GM18951 (cell line): ENCODE measurements at regions not wholly inside any gene's neighbourhood (a gene's known extent, or its start where the extent isn't known, plus 50 kb on each side); places are given as distances from the start of the nearest gene placed in this dataset.

Experiments used
- POLR2A ChIP-seq: IDR thresholded peaks from 4 replicates; pipeline ENCODE4 v1.6.1; 2011; ENCODE audit warnings: mild to moderate bottlenecking; ENCODE audit not compliant: insufficient read length, insufficient read depth; ENCODE audit errors: extremely low read depth
- in situ Hi-C: fragments of 300-500 bp; cut with MboI; formaldehyde crosslinking; loops from one replicate; pipeline ENCODE4 v1.12.0; 2022; ENCODE audit warnings: low sequenced_read_pairs, mixed read lengths, inconsistent platforms; ENCODE audit not compliant: unreplicated experiment

- in situ Hi-C loops = no loop called here
- TF ChIP-seq POLR2A = no peak
Observed at GRCh38 chr12:100717733-100718067, 76.9 kb upstream of the ANO4 start.

- TF ChIP-seq POLR2A = no peak
- in situ Hi-C loops = no loop called here
Observed at GRCh38 chr12:100718187-100718586, 76.4 kb upstream of the ANO4 start.

DNA sequence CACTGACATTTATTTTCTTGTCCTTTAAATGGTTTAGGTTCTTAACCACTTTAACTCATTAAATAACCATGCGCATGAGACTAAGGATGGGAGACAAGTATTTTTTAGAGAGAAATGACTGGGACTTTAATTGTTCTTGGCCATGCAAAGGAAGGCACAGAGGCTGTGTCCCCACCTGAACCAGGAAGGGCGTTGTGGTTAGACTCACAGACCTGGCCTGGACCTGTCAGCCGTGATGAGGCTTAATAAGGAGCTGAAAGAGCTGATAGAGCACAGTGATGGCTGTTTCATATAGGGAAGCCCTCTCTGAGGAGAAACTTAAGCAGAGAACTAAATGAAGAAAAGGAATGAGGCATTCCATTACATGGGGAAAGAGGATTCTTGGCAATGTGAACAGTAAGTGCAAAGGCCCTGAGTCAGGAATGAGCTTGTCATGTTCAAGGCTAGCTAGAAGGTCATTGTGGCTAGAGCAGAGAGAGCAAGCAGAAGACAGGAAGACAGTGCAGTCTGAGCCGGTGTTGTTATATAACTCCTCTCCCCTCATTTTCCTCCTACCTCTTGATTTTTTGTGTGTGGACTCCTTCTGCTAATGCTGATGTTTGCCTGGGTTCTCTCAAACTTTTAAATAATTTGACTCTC, 74.4 kb upstream of the ANO4 start:
- TF ChIP-seq POLR2A = no peak
- in situ Hi-C loops = no loop called here

DNA sequence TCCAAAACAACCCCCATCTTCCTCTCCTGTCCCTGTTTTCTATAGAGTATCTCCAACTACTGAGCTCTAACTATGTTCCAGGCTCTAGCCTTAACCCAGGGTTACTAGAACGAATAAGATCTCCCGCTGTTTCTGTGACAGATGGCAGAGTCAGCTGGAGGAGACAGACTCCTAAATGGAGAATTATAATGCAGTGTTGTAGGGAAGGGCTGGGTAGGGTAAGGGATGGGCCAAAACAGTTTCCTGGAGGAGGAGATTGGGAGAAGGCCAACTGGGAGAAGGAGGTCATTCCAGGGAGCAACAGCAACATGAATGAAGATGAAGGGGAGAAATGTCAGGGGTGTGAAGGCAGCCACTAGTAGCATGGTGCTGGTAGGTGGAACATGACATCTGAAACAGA, 73.4 kb upstream of the ANO4 start:
- in situ Hi-C loops = no loop called here
- no peak for TF ChIP-seq POLR2A

- TF ChIP-seq POLR2A = no peak
- in situ Hi-C loops = no loop called here
Observed at GRCh38 chr12:100724071-100724470, 70.5 kb upstream of the ANO4 start.

DNA sequence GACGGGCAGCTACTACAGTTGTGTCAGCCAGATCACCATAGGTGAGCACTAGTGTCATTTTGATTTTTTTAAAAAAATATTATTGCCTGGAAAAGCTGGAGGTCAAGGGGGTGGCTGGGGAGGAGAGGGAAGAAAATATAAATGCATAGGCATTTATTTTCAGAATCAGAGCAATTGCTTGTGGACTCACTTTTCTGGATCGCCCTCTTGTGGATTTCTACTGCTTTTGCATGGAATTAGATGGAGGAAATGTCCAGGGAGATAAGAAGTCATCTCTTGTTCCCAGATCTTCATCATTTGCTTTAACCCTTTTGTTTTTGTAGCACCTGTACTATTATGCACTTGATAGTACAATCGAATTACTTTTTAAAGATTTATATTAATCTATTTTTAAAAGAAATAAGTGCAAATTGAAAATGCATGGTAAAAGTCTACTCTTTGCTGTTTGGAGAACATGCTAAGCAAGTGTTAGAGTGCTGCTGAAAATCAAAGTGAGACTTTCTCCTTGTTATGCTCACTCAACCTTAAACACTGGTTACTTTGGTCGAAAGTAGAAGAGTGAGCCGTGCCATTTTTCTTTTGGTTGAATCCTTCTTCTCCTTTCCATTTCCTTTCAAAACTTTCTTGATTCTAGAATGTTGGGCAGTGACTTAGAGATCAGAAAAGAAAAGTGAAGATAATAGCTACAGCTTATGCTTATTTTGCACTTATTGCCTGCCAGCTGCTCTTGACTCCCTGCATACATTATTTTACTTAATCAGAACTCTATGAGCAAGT, 60.6 kb upstream of the ANO4 start:
- no peak for TF ChIP-seq POLR2A
- in situ Hi-C loops = loop anchor here (25.0 kb wide), 1 partner anchor 497 kb away; no protein-coding TSS in a partner anchor

- in situ Hi-C loops = loop anchor here (25.0 kb wide), 1 partner anchor 500 kb away; no protein-coding TSS in a partner anchor
- no peak for TF ChIP-seq POLR2A
Observed at GRCh38 chr12:100737168-100737567, 57.4 kb upstream of the ANO4 start.

DNA sequence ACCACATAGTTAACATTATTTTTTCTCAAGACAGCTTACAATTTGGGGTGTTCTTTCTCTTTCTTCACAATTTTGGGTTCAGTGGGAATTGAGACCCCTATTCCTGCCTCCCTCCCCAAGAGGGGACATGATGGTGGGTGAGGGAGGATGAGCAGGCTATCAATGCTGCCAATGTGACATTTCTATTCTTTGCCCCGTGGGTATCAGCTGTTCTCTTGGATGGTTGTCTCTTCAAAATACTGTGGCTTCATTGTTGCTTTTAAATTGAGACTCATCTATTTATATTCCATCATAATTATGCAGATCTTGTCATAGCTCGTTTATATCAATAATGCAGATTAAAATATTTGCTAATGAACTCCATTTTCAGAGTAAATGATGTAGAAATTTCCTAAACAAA, 56.5 kb upstream of the ANO4 start:
- in situ Hi-C loops = loop anchor here (25.0 kb wide), 1 partner anchor 501 kb away; no protein-coding TSS in a partner anchor
- no peak for TF ChIP-seq POLR2A

DNA sequence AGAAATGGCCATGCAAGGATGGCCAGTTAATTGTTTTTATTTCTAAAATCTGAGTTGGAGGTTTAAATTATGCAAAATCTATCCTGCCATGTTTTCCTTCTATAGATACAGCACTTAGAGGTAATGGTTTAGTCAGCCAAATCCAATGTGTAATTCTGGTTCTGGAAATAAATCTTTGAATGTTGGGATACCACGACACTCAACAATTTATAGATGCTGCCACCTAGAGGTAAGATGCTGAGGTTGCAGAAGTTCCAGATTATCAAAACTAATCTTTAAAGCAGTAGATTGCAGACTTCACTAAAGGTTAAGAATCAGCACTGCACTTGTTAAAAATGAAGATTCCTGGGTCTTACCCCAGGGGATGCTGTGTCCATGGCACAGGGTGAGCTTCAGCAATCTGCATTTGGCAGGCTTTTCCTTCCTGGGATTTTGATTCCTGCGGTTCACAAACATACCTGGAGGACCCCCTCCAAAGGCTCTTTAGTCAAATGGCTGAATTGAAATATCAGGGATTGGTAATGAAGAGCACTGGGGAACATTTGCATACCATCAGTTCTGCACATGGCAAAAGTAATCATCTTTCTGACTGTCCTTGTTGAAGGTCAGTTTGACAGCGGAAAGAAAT, 53.4 kb upstream of the ANO4 start:
- no peak for TF ChIP-seq POLR2A
- in situ Hi-C loops = loop anchor here (25.0 kb wide), 1 partner anchor 504 kb away; no protein-coding TSS in a partner anchor

GRCh38 chr12:100743060-100743459, 51.5 kb upstream of the ANO4 start:
- TF ChIP-seq POLR2A = no peak
- in situ Hi-C loops = loop anchor here (25.0 kb wide), 1 partner anchor 506 kb away; no protein-coding TSS in a partner anchor
